ENCODE measurements at regions not wholly inside any gene's neighbourhood (a gene's known extent, or its start where the extent isn't known, plus 50 kb on each side); places are given as distances from the start of the nearest gene placed in this dataset.
"Not testable (repeated sequence)": the region's sequence is repeated elsewhere in the genome, so short reads cannot be mapped to it uniquely, and the experiment has no call there.

GRCh38 chr3:34679055-34679454 lies 880.6 kb downstream of the PDCD6IP start:
- TF ChIP-seq CTCF, POLR2A, EP300 (IDR thresholded peaks at IDR 0.05): not testable (repeated sequence)

Data from tibial nerve (tissue), 4 donors.